ENCODE measurements at regions not wholly inside any gene's neighbourhood (a gene's known extent, or its start where the extent isn't known, plus 50 kb on each side); places are given as distances from the start of the nearest gene placed in this dataset.

DNA sequence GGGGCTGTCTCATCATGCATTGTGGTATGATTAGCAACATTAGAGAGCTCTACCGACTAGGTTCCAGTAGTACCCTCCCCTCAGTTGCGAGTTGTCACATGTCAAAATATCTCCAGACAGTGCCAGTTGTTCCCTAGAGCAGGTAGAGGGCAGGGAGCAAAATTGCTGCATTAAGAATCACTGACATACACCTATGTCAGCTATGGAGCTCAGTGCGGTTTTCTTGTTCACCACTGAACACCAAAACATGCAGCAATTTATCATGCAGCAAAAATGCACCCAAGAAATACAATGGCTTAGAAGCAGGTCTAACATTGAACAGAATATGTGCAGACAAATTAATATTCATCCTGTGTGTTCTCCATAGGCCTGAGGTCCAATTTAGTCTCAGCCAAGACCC is 186.9 kb upstream of the STARD13 start:
- no peak for DNase-seq

- no peak for DNase-seq
Observed at GRCh38 chr13:33479105-33479504, 193.6 kb upstream of the STARD13 start.

- DNase-seq: no peak
Observed at GRCh38 chr13:33480561-33480960, 195.0 kb upstream of the STARD13 start.

DNA sequence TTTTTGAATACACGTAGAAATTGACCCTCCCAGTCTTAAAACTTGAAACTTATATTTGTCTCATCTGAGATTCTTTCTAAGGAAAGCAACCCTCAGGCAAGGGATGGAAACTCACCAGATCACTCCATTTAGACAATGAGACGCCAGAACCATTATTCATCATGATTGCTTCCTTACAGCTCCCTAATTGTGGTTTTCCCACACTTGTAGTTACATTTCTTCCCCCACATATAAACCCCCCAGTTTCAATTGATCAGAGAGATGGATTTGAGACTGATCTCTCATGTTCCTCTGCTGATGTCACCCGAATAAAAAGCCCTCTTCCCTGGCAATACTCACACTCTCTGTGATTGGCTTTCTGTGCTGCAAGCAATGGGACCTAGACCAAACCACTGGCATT is 197.9 kb upstream of the STARD13 start:
- DNase-seq: no peak

DNA sequence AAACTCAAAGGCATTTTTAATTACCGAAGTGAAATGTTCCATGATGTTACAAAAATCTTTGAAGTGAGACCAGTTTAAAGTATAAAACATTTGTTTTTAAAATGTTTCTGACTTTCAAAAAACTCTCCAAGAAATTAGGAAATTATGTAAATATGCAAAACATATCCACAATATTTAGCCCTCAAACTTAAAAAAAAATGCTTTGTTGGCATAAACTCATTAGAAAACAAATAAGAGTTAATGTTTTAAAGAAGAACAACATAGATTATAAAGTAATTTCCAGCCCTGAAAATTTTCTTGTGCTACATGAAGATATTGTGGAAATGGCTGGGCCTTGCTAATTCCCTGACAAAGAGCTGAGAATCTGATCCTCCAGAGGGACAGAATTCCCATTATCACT is 199.7 kb upstream of the STARD13 start:
- no peak for DNase-seq

GRCh38 chr13:33487575-33488243 is 202.2 kb upstream of the STARD13 start:
- DNase-seq: no peak

DNA sequence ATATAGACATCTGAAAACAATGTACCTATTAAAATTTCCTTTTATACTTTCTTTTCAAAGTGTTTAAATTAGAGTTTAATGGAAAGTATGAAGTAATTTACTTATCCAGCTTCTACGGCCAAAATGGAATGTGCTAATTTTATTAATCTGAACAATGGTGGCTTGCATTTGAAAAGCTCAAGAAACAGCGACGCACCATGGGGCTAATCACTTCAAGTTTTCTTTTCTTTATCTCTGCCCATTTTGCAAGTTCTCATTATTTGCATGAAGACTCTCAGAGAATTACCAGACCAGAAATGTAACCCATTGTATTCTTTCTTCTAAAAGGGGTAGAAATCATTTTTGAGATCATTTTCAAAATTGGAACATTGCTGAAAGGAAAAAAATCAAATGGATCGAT is 204.0 kb upstream of the STARD13 start:
- DNase-seq: no peak

DNA sequence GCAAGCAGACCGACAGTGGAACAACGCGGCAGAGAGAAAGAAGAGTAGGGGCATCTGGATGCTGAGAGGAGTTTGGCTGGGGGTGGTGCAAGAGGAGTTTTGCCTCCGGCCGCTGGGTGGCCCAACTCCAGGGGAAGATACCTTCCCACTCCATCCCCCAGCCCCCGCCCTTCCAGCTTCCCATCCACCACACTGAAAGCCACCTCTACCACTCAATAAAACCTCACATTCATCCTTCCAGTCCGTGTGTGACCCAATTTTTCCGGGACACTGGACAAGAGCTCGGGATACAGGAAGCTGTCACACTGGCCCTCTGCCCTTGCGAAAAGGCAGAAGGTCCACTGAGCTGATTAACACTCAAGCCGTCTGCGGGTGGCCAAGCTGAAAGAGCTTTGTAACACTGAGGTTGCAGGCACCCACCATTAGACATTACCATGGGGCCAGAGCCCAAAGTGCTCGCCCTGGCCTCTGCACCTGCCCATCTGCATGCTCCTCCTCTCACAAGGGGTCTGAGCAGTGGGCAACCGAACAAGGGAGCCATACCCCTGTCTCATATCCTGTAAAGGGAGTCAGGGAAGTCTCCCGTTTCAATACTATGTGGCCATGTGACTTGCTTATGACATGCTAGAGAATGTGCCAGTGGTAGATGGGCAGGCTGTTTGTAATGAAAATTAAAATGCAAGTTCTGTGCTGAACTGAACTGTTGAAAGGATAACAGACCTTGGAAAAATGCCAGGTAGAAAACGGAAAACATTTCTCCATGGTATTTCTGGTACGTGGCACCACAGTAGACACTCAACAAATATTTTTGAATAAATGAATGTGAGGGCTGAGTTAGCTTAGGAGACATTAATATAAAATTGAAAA is 205.1 kb upstream of the STARD13 start:
- DNase-seq: no peak

DNA sequence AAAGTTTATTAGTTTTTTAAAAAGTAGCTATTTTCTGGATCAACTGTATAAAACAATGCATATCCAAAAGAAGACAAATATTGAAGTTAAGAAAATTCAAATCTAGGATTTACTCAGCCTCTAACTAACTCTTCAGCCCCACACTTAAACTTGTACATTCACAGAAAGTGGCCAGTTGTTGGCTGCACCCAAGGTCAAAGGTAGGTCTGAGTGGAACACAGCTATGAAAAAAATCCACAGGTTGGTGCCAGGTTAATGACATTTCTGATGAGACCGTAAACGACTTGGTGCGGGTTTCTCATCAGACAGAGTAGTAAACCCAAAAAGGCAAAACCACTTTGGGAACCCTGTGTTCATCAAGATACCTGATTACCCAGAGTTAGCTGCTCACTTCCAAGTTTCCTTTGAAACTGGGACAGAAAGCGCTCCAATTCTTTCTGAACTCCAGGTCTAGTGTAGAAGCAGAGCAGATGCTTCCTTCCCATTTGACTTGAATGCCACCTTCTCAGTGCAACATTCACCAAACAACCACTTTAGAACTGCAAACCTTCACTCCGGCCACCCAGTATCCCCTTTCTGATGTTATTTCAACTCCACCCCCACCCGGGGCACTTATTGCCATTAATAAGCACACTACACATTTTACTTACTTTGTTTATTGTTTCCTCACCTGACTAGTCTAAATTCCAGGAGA is 208.3 kb upstream of the STARD13 start:
- DNase-seq: no peak

- no peak for DNase-seq
Observed at GRCh38 chr13:33494596-33495204, 209.1 kb upstream of the STARD13 start.

GRCh38 chr13:33496336-33496735 is 210.8 kb upstream of the STARD13 start:
- DNase-seq: no peak

DNA sequence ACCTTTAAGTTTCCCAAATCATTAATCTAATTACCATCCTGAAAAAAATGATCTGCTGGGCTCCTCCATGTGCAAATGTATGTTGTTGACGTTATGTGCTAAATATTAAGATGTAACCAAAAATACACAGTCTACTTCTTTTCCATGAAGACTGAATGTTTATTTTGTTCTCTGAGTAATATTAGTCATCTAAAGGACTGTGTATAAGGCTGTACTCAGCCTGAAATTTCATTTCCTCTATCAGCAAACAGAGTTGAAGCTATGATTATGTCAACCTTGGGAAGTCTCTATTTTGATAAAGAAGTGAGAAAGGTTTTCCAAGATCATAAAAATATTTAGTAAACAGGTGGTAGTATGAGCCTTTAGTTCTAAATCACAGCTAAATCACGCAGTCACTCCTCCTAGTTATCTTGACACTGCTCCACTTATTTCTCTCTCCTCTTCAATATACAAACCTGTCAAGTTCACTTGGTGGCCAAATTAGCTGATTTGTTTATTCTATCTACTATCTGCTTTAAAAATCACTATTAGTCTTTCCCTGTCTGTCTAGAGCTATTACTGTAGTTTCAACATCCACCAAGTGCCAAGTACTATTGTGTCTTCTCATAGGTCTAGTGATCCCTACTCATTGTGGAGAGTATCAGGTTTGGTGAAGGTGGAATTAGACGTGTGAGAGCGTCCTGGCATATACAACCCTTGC is 211.7 kb upstream of the STARD13 start:
- DNase-seq: no peak

DNA sequence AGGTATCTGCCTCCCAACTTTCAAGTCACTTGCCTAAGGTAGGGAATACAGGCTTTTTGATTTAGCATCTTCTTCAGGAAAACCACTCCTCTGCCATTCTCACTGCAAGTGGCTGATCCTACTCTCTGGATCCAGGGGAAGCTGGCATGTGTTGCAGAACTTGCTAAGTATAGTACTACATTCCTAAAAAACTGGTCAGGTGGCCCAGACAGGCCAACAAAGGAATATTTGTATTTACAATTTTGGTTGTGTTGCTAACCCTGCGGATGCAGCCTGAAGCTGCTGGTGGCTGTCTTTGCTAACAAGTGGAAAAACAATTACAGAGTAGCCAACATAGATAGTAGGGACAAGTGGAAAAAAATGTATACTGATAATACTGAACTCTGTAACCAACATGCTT is 222.5 kb upstream of the STARD13 start:
- no peak for DNase-seq

DNA sequence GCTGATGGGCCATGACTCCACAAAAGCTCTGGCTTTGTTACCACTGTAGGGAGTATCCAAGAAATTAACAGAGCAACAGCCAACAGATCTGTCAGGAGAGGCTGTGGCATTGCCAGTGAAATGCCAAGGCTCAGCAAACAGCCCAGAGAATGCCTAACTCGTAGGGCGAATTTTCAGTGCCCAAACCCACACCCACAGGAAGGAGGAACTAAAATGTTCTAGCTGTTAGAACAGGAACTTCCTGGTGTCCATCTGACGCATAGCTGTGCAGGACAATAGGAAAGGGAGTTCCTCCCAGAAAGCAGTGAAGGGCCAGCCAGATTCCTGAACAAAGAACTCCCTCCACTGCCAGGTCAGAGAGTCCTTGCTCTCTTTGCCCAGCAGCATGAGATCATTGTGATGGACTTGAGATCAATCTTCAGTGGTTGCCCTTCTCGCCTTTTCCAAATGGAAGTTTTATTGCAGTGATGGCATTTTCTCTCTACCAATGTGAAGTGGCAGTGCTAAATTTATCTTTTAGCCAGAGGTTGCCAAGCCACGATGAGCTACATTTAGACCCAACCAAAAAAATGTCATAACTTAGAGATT is 224.2 kb upstream of the STARD13 start:
- no peak for DNase-seq

DNA sequence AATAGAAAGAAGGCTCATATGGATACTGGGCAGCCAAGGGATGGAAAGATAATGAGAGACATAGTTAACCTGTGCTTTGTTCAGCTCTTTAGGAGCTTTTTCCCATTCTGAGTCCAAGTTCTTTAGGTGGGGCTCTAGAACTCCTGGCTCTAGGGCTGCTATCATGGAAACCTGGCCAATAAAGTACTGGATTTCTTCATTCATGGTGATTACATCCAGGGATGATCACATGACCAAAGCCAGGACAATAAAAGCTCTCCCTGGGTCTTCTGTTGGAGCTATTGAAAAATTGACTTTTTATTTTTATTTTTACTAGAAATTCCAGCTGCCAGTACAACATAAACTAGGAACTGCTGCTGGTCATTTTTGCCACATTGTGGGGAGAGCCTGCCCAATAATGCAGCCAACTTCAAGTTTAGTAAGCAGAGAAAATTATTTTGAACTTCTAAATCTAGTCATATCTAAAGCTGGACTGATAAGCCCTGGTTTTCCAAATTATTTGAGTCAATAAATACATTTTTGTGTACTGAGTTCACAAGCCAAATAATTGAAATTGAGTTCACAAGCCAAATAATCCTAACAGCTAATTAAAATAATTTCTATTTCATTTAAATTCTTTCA is 224.9 kb upstream of the STARD13 start:
- no peak for DNase-seq

DNA sequence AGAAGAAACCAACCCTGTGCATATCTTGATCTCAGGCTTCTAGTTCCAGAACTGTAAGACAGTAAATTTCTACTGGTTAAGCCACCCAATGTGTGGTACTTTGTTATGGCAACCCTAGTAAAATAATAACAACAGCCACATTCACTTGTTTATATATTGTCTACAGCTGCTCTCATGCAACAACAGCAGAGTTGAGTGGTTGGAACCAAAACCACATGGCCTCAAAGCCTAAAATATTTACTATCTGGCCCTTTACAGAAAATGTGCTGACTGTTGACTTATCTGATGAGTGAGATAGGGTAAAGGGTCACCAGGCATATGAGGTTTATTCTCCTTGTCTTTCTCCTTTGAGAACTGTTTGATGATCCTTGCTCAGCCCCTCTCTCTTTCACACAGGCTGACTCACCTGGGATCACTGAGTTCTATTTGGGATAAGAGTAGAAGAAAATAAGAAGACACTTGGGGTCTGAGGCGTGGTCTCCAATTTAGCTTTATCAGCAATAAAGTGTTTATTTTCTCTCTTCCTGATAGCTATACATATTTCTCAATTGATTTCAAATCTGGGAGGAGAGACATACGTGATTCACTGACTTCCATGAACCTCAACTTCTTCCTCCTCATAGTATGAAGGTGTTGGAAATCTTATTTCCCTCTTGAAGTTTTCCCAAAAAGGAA is 227.5 kb upstream of the STARD13 start:
- no peak for DNase-seq

DNA sequence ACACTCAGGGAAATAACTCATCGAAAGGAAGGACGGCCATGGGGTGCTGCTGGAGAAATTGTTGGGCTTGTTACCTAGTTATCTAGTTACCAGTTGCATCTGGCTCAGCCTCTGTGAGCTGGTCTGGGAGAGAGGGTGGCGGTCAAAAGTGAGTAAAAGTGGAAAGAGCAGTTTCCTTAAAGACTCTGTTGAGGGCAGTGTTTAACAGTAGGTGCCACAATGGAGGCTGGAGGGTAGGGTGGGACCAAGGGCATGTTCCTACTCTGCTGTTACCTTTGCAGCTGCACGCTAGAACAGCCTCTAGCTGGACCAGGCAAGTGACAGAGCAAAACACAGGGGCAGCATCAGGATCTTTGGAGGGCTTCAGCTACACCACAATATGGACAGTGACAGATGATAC is 228.8 kb upstream of the STARD13 start:
- no peak for DNase-seq

DNA sequence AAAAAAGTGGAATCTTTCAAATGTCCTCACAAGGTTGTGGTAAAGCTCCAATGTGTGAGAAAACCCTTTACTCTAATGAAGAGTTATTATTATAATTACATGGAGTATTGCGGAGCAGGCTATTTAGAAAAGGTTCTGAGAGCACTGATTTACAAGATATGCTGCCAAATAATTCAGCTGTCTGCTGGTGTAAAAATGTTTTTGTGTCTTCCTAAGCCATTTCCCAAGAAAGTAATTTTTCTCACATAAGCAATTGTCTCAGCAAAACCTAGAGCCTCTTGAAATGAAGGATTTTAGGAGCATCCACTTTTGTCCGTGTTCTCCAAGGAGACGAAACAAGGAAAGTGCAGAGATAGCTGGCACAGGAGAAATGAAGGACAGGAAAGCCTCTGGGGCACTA is 229.6 kb upstream of the STARD13 start:
- no peak for DNase-seq

DNA sequence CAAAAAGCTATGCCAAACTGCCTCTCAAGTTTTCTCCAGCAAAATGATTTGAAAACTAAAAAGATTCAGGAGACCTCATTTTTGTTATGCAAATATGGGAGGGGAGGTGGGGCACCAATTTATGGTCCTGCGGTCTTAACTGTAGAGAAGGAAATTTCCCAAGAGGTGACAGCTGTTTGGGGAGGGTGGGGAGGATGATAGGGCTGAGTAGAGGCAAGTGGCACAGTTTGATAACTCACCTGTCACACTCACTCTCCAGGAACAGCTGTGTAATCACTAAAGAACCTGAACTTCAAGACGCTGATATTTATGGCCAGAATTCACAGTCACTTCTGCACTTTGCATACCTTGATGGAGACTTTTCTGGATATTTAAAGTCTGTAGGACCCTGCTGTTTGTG is 232.9 kb upstream of the STARD13 start:
- no peak for DNase-seq

DNA sequence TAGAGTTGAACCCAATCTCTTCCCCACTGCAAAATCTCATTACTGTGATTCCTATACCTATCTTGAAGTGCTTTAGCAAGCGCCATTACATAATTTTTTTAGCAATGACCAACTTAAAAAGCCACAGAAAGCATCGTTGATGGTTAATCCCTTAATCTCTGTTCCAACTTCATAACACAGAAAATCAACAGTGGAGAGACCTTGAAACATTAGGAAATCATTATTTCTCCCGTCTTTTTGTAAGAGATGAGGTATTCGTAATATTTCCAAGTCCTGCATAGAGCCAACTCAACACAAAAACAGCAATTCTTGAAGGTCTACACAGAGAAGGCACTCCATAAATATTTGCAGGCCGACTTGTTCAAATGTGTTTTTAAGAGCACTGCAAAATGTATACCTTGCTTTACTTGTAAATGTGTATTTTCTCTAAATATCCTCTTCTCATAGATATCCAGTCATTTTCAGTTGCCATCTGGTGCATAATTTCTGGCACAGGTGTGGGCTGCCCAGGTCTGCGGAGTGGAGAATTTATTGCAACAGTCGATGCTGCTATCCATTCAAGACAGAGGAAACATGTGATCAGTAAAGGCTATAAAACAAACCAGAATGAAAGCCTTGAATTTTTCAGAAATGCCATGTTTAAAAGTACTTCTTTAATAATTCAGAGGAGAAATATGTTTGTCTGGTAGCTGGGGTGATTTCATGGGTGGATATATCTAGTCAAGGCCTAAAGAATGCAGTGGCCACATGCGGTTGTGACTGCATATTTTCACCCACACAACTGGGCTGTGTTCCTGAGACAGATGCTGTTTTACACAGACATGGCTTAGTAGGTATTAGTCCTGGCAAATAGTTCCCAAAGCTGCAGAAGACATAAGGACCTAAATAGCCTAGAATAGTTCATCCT is 234.3 kb upstream of the STARD13 start:
- DNase-seq: no peak

Data from NK-92 treated with Interleukin-12 subunit alpha and Interleukin-12 subunit beta, amount 100 ng/mL, for 24 hours (cell line).